ENCODE measurements at regions not wholly inside any gene's neighbourhood (a gene's known extent, or its start where the extent isn't known, plus 50 kb on each side); places are given as distances from the start of the nearest gene placed in this dataset.
"Not testable (repeated sequence)": the region's sequence is repeated elsewhere in the genome, so short reads cannot be mapped to it uniquely, and the experiment has no call there.

DNA sequence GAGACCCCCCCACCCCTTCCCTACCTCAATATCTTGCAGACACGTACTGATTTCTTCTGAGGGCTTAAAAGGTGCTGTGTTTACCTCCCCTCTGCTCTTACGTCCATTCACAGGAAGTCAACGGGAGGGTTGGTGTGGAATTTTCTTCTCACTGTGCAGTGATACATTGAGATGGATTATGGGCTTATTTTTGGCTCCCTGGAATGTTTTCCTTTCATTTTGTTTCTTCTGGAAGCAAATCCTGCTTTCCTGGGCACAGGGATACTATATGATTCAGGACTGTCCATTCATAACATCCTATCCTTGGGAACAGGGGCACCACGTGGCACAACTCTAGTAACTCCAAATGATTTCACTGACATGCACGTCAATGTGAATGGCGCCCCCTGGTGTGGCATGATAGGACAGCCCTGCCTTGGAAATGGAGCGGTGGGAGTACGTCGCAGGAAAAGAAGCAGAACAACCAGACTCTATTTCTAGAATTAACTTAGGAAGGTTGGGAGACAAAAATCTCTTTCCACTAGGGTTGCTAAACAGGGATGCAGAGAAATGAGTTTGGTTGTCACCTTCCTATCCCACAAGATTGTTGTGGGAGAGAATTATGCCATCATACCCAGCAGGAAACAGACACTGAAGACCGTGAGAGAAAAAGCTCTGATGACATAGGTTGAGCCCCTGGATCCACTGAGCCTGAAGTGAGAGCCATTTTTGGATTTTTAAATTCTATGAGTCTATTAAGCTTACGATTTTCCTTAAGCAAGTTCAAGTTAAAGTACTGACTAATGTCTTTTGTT lies 146.5 kb upstream of the RAG2 start:
- no peak overlapping the region for H3K4me3 ChIP-seq
- no peaks in the 10 kb centered on the region for H4K20me1 ChIP-seq
- no peaks in the 10 kb centered on the region for H3K36me3 ChIP-seq
- no peaks in the 10 kb centered on the region for H3K9me3 ChIP-seq (replicated peaks in 1 of 11)
- no peak overlapping the region for H3K4me2 ChIP-seq
- no peak overlapping the region for H3K9ac ChIP-seq
- no peaks in the 10 kb centered on the region for H3K27me3 ChIP-seq
- H3K4me1 ChIP-seq: peaks cover 0 to 1% (median 0%) of the 10 kb centered on the region in 10 experiments; a peak in 1 of 20 replicates
- H3K27ac ChIP-seq: no peak overlapping the region
- TF ChIP-seq Cebpa-rat (IDR thresholded peaks at IDR 0.05): no peak

- no peak overlapping the region for H3K4me2 ChIP-seq
- peaks cover 0 to 16% (median 14%) of the 10 kb centered on the region in 10 experiments; a peak in 18 of 20 replicates for H3K4me1 ChIP-seq
- TF ChIP-seq Cebpa-rat (IDR thresholded peaks at IDR 0.05): no peak
Observed at GRCh38 chr11:36743039-36743438, 145.0 kb upstream of the RAG2 start.

DNA sequence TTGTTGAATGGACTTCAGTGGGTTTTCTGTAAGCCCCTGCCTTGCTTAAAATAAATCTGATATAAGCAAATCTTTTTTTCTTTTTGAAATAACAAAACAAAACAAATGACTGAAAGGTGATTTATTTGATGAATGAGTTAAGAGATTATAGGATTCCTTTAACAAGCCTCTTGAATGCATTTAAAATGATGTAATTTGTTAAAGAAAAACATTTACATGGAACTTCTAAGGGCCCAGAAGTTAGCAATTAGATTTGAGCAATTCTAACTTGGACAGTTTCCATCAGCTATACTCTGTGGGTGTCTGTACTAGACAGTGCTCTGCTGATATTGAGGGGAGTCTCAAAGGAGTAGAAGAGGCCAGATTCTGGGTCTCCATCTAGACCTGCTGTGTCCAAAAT lies 143.5 kb upstream of the RAG2 start:
- H3K27ac ChIP-seq: no peak overlapping the region
- H3K4me1 ChIP-seq: peaks cover 0 to 20% (median 15%) of the 10 kb centered on the region in 10 experiments; a peak in 18 of 20 replicates
- no peak overlapping the region for H3K9ac ChIP-seq
- H3K36me3 ChIP-seq: no peaks in the 10 kb centered on the region
- H3K27me3 ChIP-seq: no peaks in the 10 kb centered on the region
- H3K4me2 ChIP-seq: no peak overlapping the region
- peaks cover 0 to 8% (median 0%) of the 10 kb centered on the region in 11 experiments; a peak in 2 of 22 replicates for H3K9me3 ChIP-seq (replicated peaks in 1 of 11)
- H4K20me1 ChIP-seq: no peaks in the 10 kb centered on the region
- TF ChIP-seq Cebpa-rat (IDR thresholded peaks at IDR 0.05): no peak
- H3K4me3 ChIP-seq: no peak overlapping the region

More at GRCh38 chr11:36743039-36743438, 145.0 kb upstream of the RAG2 start:
- H3K9ac ChIP-seq: no peak overlapping the region
- H3K9me3 ChIP-seq (replicated peaks in 1 of 11): no peaks in the 10 kb centered on the region
- H4K20me1 ChIP-seq: no peaks in the 10 kb centered on the region
- no peak overlapping the region for H3K27ac ChIP-seq
- H3K27me3 ChIP-seq: no peaks in the 10 kb centered on the region
- H3K36me3 ChIP-seq: no peaks in the 10 kb centered on the region
- H3K4me3 ChIP-seq: no peak overlapping the region

- Histone ChIP-seq H3K4me2 (peak overlapping the region; percentile 5 to 70 (median 23); a peak in 18 of 22 replicates), H3K36me3 (no peaks in the 10 kb centered on the region), H3K9ac (no peak overlapping the region), H3K27ac (no peak overlapping the region), H3K9me3 (replicated peaks in 1 of 11) (peaks cover 0 to 8% (median 0%) of the 10 kb centered on the region in 11 experiments; a peak in 2 of 22 replicates), H3K4me3 (no peak overlapping the region), H4K20me1 (no peaks in the 10 kb centered on the region), H3K4me1 (peaks cover 0 to 20% (median 15%) of the 10 kb centered on the region in 10 experiments; a peak in 18 of 20 replicates), H3K27me3 (no peaks in the 10 kb centered on the region)
- TF ChIP-seq Cebpa-rat (IDR thresholded peaks at IDR 0.05): no peak
Observed at GRCh38 chr11:36738292-36738861, 140.3 kb upstream of the RAG2 start.

DNA sequence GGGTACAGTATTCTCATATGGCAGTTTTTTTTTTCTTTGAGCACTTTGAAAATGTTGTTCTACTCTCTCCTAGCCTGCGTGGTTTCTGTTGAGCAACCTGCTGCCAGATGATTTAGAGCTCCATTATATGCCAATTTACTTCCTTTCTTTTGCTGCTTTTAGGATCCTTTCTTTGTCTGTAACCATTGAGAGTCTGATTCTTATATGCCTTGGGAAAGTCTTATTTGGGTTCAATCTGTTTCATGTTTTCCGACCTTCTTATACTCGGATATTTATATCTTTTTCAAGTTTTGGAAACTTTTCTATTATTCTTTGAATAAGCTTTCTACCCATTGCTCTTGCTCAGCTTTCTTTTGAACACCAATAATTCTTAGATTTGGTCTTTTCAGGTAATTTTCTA lies 138.1 kb upstream of the RAG2 start:
- H3K9me3 ChIP-seq (replicated peaks in 1 of 11): peaks cover 0 to 8% (median 0%) of the 10 kb centered on the region in 11 experiments; a peak in 2 of 22 replicates
- H3K27me3 ChIP-seq: no peaks in the 10 kb centered on the region
- H3K4me2 ChIP-seq: no peak overlapping the region

DNA sequence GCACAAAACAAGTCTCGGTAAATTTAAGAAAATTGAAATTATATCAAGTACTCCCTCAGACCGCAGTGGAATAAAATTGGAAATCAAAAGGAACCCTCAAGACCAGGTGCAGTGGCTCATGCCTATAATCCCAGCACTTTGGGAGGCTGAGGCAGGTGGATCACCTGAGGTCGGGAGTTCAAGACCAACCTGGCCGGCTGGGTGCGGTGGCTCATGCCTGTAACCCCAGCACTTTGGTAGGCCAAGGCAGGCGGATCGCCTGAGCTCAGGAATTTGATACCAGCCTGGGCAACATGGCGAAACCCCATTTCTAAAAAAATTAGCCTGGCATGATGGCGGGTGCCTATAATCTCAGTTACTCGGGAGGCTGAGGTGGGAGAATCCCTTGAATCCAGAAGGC lies 135.7 kb upstream of the RAG2 start:
- not testable (repeated sequence) for H3K9me3 ChIP-seq (replicated peaks in 1 of 11); H4K20me1 ChIP-seq; H3K9ac ChIP-seq; H3K27me3 ChIP-seq; H3K36me3 ChIP-seq; H3K27ac ChIP-seq; H3K4me2 ChIP-seq; H3K4me3 ChIP-seq
- H3K4me1 ChIP-seq: peaks cover 0 to 19% (median 10%) of the 10 kb centered on the region in 10 experiments; a peak in 18 of 20 replicates

More for the DNA sequence above, 138.1 kb upstream of the RAG2 start:
- H4K20me1 ChIP-seq: no peaks in the 10 kb centered on the region
- H3K9ac ChIP-seq: no peak overlapping the region
- no peak overlapping the region for H3K27ac ChIP-seq
- peaks cover 0 to 24% (median 18%) of the 10 kb centered on the region in 10 experiments; a peak in 18 of 20 replicates for H3K4me1 ChIP-seq
- H3K4me3 ChIP-seq: no peak overlapping the region
- no peak for TF ChIP-seq Cebpa-rat (IDR thresholded peaks at IDR 0.05)
- no peaks in the 10 kb centered on the region for H3K36me3 ChIP-seq

DNA sequence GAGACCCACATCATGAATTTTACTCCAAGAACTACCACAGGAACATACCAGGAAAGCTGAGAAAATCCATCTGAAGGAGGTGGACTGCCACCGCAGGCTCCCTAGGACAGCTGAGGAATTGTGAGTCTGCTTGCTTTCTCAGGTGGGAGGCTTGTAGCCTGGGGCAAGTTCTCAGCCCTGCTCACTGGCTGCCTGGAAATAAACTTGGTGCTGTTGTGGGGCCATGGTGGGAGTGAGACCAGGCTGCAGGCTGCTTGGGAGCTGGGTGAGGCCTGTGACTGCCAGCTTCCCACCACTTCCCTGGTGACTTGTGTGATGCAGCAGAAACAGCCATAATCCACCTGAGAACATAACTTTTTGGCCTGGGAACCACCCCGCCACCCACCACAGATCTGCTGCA lies 132.7 kb upstream of the RAG2 start:
- no peak for TF ChIP-seq Cebpa-rat (IDR thresholded peaks at IDR 0.05)
- no peaks in the 10 kb centered on the region for H4K20me1 ChIP-seq
- peaks cover 0 to 9% (median 0%) of the 10 kb centered on the region in 10 experiments; a peak in 7 of 20 replicates for H3K4me1 ChIP-seq
- peak overlapping the region in 4 of 11 experiments; percentile 11 to 45 (median 43); a peak in 6 of 22 replicates for H3K4me2 ChIP-seq
- no peaks in the 10 kb centered on the region for H3K9me3 ChIP-seq (replicated peaks in 1 of 11)
- no peak overlapping the region for H3K4me3 ChIP-seq
- H3K27me3 ChIP-seq: no peaks in the 10 kb centered on the region
- H3K27ac ChIP-seq: no peak overlapping the region
- H3K9ac ChIP-seq: no peak overlapping the region
- H3K36me3 ChIP-seq: no peaks in the 10 kb centered on the region

DNA sequence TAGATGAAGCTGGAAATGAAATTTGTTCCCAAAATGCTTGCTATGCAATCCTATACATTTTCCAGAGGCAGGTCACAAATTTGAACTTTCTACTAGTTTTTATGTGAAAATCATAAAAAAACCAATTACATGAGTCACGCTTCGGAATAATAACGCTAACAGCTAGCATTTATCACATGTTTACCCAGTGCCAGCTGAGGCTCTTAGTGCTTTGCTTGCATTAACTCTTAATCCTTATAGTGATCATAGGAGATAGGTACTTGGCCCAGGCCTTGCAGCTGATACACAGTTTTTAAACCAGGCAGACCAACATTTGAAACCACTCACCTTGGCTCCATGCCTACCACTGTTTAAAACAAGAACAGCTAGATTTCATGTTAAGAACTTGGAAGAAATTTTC lies 131.8 kb upstream of the RAG2 start:
- H3K27me3 ChIP-seq: no peaks in the 10 kb centered on the region
- no peaks in the 10 kb centered on the region for H3K9me3 ChIP-seq (replicated peaks in 1 of 11)
- no peaks in the 10 kb centered on the region for H3K36me3 ChIP-seq
- H3K4me1 ChIP-seq: peaks cover 5 to 16% (median 8%) of the 10 kb centered on the region in 10 experiments
- no peak overlapping the region for H3K27ac ChIP-seq
- no peak overlapping the region for H3K4me2 ChIP-seq
- TF ChIP-seq Cebpa-rat (IDR thresholded peaks at IDR 0.05): no peak
- H4K20me1 ChIP-seq: no peaks in the 10 kb centered on the region
- no peak overlapping the region for H3K4me3 ChIP-seq
- H3K9ac ChIP-seq: no peak overlapping the region

DNA sequence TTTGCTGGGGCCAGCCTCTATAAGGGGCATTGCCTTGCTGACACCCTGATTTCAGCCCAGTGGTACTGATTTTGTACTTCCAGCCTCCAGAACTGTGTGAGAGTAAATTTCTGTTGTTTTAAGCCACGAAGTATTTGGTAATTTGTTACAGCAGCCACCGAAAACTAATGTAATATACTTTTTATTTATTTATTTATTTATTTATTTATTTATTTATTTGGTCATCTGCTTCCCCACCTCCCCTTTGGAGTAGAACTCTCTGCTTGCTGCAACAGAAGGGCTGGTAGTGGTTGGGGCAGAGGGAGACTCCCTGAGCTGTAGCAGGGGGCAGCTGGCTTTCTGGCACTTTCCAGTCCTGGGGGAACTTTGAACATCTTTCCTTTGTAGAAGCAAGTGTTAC lies 128.4 kb upstream of the RAG2 start:
- Histone ChIP-seq H4K20me1 (no peaks in the 10 kb centered on the region), H3K4me2 (no peak overlapping the region), H3K9me3 (replicated peaks in 1 of 11) (no peaks in the 10 kb centered on the region), H3K27me3 (no peaks in the 10 kb centered on the region), H3K4me1 (peaks cover 16 to 37% (median 23%) of the 10 kb centered on the region in 10 experiments), H3K27ac (no peak overlapping the region), H3K4me3 (no peak overlapping the region), H3K36me3 (no peaks in the 10 kb centered on the region), H3K9ac (no peak overlapping the region)
- TF ChIP-seq Cebpa-rat (IDR thresholded peaks at IDR 0.05): no peak

Data from BLaER1 treated with 17β-estradiol and CSF1 and Interleukin-3, amounts not matched to agents 10 nM and 100 nM (cell line).